Activated CD8-positive, alpha-beta memory T cell treated with anti-CD3 and anti-CD28 coated beads, Interleukin-2, amount 50 U/mL, for 48 hours (primary cell): ENCODE measurements at regions not wholly inside any gene's neighbourhood (a gene's known extent, or its start where the extent isn't known, plus 50 kb on each side); places are given as distances from the start of the nearest gene placed in this dataset.
"Not testable (repeated sequence)": the region's sequence is repeated elsewhere in the genome, so short reads cannot be mapped to it uniquely, and the experiment has no call there.

Experiments used
- DNase-seq: peaks from one replicate; pipeline ENCODE4 v3.0.0-alpha.2; 2020

DNA sequence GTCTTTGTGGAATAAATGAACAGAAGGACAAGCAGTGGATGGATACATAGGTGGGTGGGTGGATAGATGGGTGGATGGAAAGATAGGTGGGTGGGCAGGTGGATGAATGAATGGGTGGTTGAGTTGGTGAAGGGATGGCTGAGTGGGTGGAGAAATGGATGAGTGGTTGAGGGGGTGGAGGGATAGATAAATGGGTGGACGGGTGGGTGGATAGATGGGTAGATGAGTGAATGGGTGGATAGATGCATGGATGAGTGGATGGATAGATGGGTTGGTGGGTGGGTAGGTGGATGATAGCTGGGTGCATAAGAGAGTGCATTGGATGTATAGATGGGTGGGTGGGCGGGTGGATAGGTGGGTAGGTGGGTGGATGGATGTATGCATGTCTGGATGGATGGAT, 63.5 kb downstream of the UNC93B1 start:
- not testable (repeated sequence) for DNase-seq

- not testable (repeated sequence) for DNase-seq
Measured at GRCh38 chr11:67938964-67939363, 64.9 kb downstream of the UNC93B1 start.

DNA sequence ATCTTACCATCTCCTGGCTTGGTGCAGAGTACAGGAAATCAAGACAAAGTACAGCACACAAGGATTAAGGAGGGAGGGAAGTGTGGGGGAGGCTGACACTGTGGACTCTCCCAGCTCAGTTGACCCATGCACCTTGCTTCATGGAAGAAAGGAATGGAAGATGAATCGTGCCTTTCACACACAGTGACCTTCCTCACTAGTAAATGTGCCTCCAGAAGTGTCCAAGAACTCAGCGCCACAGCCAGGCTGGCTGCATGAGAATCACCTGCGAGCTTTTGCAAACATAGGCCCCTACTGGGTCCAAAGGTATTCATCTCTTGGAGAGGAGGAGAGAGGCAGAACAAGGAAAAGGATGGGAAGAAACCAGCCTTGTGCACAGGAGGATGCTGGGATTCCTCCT, 65.5 kb downstream of the UNC93B1 start:
- not testable (repeated sequence) for DNase-seq

DNA sequence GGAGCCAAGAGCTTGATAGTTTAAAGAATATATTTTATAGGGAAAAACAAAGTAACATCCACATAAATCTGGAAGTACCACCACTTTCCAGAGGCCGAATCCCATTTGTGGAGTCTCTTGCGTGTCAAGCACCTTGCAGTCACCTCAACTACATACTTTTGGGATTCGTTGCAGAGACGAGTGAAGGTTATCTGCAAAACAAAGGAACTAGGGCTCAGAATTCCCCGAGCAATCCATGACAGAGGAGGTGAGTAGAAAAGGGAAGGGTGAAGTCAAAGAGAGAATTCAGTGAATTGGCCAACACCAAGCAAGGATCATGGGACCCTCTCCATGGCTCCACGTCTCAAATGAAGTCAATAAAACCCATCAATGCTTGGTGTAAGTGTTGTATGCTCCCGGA, 80.3 kb downstream of the UNC93B1 start:
- DNase-seq: not testable (repeated sequence)

DNA sequence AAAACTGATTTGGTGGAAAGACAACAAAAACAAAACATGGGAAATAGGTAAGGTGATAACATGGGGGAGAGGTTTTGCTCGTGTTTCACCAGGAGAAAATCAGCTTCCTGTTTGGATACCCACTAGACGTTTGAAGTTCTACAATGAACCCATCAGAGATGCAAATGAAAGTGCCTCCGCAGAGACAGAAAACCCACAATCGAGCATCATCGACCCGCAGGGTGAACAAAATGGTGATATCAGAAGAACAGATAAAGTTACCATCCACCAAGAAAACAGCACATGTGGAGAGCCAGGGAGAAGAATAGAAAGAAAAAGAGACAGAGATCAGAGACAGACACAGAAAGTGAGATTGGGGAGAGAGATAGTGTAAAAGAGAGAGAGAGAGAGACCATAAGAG, 83.4 kb downstream of the UNC93B1 start:
- DNase-seq: peak; percentile 58

DNA sequence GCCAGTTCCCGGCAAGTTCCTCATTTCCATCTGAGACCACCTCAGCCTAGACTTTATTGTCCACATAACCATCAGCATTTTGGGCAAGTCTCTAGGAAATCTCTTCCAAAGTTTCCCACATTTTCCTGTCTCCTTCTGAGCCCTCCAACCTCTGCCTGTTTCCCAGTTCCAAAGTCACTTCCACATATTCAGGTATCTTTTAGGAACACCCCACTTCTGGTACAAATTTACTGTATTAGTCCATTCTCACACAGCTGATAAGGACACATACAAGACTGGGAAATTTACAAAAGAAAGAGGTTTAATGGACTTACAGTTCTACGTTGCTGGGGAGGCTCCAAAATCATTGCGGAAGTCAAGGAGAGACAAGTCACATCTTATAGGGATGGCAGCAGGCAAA, 91.7 kb downstream of the UNC93B1 start:
- DNase-seq: not testable (repeated sequence)

DNA sequence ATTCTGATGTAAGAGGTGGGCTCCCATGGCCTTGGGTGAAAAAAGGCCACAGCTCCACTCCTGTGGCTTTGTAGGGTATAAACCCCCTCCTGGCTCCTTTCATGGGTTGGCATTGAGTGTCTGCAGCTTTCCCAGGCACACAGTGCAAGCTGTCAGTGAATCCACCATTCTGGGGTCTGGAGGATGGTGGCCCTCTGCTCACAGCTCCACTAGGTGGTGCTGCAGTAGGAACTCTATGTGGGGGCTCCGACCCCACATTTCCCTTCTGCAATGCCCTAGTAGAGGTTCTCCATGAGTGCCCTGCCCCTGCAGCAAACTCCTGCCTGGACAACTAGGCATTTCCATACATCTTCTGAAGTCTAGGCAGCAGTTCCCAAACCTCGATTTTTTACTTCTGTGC, 92.7 kb downstream of the UNC93B1 start:
- DNase-seq: not testable (repeated sequence)

- DNase-seq: not testable (repeated sequence)
Measured at GRCh38 chr11:67910803-67911202, 93.1 kb downstream of the UNC93B1 start.

DNA sequence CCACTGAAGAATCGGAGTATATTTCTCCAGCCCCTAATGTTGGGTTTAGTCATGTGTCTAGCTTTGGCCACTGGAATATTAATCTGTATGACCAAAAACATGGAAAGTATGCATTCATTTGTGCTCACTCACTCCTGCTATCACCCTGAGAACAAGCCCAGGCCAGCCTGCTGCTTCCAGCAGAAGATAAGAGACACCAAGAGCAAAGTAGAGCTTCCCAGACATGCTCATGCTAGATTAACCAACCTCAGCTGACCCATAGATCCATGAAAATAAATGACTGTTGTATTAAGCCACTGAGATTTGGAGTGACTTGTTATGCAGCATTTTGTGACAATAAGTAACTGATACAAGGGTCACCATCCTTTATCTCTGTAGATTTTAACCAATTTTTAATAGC, 96.9 kb downstream of the UNC93B1 start:
- DNase-seq: not testable (repeated sequence)

DNA sequence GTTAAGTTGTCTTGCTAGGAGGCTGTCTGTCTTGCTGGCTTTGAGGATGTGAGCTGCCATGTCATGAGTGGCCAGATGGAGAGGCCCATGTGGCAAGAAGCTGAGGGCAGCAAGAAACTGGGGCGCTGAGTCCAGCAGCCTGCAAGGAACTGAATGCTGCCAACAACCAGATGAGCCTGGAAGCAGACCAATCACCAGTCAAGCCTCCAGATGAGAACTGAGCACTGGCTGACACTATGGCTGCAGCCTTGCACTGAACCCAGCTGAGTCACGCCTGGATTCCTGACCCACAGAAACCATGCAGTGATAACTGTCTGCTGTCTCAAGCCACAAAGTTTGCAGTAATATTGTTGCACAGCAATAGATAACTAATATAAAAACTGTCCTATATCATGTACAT, 104.4 kb downstream of the UNC93B1 start:
- DNase-seq: not testable (repeated sequence)

GRCh38 chr11:67893487-67893886, 110.4 kb downstream of the UNC93B1 start:
- DNase-seq: not testable (repeated sequence)

DNA sequence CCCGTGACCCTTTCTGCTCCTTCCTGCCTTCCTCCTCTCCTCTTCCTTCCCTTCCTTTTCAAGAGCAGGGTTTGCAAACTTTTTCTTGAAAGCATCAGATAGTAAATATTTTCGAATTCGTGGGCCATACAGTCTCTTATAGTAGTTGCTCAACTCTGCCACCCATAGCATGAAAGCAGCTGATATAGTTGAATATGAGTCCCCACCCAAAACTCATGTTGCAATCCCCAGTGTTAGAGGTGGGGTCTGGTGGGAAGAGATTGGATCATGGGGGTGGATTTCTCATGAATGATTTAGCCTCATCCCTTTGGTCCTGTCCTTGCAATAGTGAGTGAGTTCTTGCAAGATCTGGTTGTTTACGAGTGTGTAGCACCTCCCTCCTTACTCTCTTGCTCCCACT, 114.3 kb downstream of the UNC93B1 start:
- DNase-seq: not testable (repeated sequence)

GRCh38 chr11:67888056-67888455, 115.8 kb downstream of the UNC93B1 start:
- not testable (repeated sequence) for DNase-seq

DNA sequence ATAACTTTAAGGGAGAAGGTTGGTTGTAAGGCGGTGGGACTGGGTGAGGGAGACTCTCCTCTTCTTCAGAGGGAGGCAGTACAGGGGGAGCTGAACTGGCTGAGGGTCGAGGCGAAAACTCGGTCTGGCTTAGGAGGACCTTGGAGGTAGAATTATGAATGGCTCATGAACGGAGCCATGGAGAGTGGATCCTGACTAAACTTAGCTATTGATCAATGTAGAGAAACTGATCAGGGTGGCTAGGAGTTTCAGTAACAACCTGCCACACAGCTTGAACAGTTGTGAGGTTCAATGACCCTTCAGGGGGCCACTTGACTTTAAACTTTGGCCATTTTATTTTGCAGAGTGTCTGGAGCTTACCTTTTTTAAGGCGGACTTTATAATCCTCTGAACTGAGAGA, 117.2 kb downstream of the UNC93B1 start:
- not testable (repeated sequence) for DNase-seq

DNA sequence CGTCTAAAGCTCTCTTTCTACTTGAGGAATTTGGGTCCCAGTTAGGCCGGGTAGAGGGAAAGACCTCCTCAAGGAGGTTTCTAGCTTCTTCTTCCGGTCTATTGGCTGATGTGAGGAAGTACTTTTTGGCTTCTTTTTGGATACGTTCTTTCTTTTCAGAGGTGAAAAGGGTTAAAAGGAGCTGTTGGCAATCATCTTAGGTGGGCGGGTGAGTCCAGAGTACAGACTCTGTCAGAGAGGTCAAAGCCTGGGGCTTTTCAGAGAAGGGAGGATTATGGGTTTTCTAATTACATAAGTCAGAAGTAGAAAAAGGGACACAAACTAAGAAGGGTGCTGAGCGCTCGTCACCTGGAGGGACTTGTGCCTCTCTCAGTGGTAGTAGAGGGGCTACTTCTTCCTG, 117.7 kb downstream of the UNC93B1 start:
- not testable (repeated sequence) for DNase-seq

DNA sequence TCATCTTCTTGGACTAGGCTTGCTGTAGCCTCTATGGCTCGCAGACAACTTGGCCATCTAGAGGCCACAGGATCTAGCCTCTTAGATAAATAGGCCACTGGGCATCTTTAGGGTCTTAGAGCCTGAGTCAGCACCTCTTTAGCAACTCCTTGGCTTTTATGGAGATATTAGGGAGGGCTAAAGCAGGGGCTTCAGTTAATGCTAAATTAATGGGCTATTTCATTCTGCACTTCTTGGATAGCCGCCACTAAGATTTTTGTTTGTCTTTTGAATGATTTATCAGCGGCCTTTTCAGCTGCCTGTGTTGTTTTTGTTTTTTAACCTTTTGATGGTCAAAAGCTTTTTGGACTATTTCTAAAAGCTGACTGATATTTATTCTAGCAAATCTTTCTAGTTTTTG, 118.3 kb downstream of the UNC93B1 start:
- not testable (repeated sequence) for DNase-seq

GRCh38 chr11:67884761-67885558, 118.9 kb downstream of the UNC93B1 start:
- DNase-seq: not testable (repeated sequence)

DNA sequence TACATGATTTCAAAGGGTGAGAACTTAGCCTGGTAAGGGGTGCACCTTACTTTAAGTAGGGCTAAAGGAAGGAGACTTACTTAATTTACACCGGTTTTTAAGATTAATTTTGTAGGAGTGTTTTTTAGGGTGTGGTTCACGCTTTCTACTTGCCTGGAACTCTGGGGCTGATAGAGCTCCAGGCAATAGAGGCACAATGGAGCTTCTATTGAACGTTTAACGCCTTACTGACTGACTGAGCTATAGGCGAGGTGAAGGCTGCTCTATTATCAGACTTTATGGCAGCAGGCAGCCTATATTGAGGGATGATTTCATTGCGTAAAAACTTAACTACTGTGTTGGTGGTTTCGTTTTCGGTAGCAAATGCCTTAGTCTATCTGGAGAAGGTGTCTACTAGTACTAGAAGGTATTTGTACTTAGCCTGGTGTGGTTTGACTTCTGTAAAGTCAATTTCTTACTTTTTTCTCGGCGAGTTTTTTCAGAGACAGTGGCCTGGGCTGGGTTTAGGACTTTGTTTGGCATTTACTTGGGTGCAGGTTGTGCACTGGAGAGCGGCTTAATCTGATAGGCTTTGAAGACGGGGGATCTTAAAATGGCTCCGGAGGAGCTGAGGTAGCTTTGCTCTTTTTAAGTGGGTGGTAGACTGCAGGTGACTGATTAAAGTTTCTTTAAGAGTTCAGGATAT, 119.7 kb downstream of the UNC93B1 start:
- not testable (repeated sequence) for DNase-seq

- not testable (repeated sequence) for DNase-seq
Measured at GRCh38 chr11:67882304-67882703, 121.6 kb downstream of the UNC93B1 start.

GRCh38 chr11:67881836-67882235, 122.1 kb downstream of the UNC93B1 start:
- not testable (repeated sequence) for DNase-seq

DNA sequence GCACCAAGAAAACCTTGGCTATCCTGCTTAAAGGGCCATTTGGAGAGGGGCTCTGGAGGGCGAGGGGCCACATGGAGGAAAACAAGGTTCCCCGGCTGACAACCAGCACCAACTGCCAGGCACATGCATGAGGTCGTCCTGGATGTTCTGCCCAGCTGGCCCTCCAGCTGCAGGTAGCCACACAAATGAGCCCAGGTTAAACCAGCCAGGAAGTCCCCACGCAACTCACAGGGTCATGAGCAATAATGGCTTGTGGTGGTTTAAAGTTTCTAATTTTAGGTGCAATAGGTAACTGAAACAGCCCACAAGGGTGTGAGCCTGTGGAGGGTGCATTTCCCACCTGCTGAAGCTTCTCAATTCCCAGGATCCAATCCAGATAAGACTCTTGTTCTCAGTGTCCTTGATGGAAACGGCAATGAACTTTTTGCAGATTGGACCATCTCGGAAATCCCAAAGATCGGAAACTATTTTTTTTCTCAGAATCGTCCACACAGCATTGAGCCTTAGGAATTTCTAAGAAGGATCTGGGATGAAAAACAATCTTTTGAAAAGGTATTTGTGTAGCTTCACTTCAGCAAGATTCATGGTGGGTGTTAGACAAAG, 123.2 kb downstream of the UNC93B1 start:
- DNase-seq: not testable (repeated sequence)

- not testable (repeated sequence) for DNase-seq
Measured at GRCh38 chr11:67878666-67879065, 125.2 kb downstream of the UNC93B1 start.

DNA sequence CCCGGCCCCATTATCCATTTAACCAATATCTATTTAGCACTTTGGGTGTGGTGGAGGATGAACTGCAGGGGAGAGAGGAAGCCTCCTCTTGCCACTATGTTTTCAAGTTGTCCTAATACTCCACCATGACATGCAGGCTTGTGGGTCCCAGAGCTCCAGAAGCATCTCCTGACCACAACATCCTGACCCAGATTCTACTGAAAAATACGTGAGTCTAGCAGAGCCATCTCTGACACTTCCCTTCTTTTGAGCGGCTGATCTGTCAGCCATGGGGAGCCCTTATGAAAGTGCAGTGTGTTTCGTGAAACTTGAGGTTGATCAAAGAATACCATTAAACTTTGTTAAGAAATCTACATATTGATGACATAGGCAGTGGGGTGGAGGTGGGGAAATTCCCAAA, 126.6 kb downstream of the UNC93B1 start:
- not testable (repeated sequence) for DNase-seq

DNA sequence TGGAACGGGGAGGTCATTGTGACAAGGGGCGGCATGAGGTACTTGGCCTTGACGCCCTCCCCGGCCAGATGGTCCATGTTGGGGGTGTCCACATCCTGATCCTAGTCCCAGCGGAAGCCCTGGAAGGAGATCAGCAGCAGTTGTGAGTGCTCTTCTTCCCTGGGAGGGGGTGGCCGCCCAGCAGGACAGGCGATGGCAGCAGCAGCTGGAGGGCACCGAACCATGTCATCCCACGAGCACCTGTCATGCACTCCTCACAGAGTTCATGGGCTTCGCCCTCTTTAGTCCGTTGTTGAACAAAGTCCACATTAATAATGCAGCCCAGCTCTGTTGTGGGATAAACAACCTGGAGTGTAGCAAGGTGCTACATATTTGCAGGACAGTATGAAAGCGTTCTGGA, 130.7 kb downstream of the UNC93B1 start:
- not testable (repeated sequence) for DNase-seq
